ENCODE measurements at regions not wholly inside any gene's neighbourhood (a gene's known extent, or its start where the extent isn't known, plus 50 kb on each side); places are given as distances from the start of the nearest gene placed in this dataset.
A peak's percentile ranks its signal among the peaks of the same experiment; 100 is the strongest.
"Not testable (repeated sequence)": the region's sequence is repeated elsewhere in the genome, so short reads cannot be mapped to it uniquely, and the experiment has no call there.

DNA sequence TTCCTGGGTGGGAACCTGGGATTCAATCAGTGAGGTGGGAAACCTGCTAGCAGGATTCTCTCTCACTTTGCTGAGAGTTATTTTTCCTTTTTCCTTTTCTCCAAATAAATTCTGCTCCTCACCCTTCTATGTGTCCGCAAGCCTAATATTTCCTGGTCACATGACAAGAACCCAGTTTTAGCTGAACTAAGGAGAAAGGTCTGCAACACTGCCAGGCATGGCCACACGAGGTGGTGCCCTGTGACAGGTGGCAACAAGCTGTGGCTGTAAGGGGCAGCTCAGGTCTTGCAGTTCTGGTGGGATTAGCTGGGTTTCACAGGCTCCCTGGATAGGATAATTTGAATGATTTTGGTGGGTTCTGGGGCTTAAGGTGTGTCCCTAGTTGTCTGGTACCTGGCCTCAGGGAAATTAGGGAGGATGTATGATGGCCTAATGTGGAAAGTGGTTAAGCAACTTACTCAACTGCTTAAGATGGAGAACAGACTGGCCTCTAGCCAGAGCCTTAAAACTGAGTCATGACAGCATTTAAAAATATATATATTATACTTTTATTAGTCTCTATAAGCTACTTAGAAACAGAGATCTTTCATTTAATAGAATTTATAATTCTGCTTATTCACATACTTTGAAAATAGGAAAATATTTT is 215.0 kb downstream of the IL15 start:
- DNase-seq (ENCODE audit: low read depth): no peak

DNA sequence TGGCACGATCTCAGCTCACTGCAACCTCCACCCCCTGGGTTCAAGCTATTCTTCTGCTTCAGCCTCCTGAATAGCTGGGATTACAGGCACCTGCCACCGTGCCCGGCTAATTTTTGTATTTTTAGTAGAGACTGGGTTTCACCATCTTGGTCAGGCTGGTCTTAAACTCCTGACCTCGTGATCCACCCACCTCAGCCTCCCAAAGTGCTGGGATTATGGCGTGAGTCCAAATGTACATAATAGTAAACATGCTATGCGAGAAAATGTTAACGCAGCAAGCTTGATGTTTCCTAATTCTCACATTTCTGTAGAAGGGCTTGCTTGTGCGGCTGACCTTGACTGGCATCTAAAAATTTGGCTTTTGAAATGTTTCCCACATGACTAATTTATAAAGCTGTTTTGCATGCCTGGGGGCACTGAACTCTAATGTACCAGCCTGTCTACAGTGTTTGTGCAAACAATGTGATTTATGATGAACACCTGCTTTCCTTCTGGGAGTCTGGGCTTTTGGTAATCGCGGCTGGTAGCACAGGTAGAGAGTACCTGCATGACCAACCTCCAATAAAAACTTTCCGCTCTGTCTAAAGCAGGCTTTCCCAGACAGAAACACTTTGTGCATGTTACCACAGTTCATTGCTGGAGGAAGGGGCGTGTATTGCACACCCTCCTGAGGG is 216.8 kb downstream of the IL15 start:
- peak; percentile 4 for DNase-seq (ENCODE audit: low read depth)

DNA sequence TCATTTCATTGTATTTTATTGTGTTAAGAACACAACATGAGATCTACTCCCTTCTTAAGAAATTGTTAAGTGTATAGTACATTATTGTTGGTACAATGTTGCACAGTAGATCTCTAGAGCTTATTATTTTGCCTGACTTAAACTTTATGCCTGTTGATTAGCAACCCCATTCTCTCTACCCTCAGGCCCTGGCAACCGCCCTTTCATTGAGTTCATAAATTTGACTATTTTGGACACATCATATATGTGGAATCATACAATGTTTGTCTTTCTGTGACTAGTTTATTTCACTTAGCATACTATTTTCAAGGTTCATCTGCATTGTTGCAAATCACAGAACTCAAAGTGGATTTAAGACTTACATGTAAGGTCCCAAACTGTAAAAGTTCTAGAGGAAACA is 222.1 kb downstream of the IL15 start:
- DNase-seq (ENCODE audit: low read depth): no peak

DNA sequence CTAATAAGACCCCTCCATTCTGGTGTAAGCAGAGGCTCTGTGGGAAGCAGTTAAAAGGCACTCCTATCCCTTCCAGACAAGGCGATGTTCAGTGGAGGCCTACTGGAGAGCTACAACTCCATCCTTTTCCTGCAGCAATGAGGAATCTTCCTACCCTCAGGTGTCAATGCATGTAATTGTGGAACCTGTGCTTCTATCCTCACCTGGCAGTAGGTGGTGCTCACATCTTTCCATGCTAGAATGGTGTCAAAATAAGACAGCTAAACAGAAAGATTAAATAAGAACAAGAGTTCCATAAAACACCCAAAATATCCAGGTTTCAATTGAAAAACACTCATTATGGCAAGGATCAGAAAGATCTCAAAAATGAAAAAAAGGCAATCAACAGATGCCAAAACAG is 224.6 kb downstream of the IL15 start:
- DNase-seq (ENCODE audit: low read depth): no peak

DNA sequence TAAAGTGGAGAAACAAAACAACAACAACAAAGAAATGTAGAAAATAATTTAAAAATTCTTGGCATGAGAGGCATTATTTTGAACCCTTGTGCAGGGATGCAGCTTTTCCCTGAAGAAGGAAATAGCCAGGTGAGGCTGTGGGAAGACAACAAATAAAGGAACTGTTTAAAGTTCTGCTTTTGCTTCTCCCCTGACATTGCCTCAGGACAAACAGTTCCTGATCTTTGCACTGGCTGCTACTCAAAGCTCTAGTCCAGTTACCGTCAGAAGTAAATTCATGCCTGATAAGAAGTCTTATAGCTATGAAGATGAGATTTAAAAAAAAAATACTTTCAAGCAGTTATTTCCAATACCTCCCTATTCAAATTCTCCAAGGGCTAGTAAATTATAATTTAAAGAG is 233.8 kb downstream of the IL15 start:
- no peak for DNase-seq (ENCODE audit: low read depth)

DNA sequence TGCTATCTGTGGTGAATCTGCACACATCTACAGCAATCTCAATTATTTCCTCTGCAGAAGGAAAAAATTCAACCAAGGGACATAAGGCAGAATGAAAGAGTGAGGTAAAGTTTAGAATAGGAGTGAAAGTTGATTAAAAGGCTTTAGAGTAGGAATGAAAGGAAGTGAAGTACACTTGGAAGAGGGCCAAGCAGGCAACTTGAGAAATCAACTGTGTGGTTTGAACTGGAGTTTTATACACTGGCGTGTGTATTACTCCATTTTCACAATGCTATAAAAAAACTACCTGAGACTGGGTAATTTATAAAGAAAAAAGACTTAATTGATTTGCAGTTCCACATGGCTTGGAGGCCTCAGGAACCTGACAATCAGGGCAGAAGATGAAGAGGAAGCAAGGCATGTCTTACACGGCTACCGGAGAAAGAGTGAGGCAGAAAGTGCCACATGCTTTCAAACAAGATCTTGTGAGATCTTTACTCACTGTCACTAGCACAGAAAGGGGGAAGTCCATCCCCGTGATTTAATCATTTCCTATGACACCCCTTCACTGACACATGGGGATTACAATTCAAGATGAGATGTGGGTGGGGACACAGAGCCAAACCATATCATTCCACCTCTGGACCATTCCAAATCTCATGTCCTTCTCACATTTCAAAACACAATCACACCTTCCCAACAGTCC is 234.8 kb downstream of the IL15 start:
- no peak for DNase-seq (ENCODE audit: low read depth)

DNA sequence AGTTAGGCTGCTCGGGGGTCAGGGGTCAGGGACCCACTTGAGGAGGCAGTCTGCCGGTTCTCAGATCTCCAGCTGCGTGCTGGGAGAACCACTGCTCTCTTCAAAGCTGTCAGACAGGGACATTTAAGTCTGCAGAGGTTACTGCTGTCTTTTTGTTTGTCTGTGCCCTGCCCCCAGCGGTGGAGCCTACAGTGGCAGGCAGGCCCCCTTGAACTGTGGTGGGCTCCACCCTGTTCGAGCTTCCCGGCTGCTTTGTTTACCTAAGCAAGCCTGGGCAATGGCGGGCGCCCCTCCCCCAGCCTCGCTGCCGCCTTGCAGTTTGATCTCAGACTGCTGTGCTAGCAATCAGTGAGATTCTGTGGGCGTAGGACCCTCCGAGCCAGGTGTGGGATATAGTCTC is 246.3 kb downstream of the IL15 start:
- not testable (repeated sequence) for DNase-seq (ENCODE audit: low read depth)

DNA sequence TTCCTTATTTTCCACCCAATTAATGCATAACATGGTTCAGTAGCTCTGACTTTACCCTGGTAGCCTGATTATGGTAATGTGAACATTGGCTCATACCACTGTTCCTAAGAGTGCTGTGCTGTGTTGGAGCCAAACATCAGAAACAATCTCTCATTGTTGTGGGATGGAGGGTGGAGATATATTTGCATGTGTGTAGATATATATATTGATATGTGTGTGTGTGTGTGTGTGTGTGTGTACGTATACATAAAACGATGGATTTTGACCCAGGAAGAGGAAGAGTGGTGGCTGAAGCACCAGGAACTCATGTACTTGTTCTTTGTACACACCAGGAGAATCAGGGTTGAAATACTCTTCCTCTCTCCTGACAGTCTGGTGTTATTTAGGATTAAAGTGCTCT is 247.7 kb downstream of the IL15 start:
- no peak for DNase-seq (ENCODE audit: low read depth)

DNA sequence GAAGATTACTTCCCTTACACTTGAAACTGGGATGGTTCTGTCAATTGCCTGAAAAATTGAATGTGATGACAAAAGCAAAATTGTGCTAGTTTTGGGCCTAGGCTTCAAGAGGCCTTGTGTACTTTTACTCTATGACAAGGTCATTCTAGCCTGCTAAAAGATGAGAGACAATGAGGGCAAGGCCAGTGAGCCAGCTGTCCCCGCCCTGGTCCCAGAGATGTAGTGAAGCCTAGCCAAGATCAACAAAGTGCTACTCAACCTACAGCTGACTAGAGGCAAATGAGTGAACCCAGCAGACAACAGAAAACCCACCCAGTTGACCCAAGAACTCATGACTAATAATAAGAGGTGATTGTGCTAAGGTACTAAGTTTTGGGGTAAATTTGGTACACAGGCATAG is 248.7 kb downstream of the IL15 start:
- DNase-seq (ENCODE audit: low read depth): no peak

DNA sequence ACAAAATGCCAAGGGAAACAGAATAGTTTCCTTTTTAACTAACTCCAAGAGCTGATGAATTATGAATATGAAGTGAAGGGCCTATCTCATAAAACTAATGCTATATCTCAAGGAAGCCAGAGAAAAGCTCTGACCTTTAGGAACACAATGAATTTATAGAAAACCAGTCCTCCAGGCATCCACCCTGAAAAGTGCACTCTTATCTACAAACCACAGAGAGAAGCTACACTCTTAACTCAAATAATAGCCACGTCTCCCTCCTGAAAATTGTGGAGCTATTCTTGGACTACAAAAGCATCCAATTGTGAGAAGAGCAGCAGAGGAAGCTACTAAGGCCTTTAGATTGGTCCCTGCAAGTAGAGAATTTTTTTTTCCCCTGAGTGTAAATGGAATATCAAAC is 253.9 kb downstream of the IL15 start:
- DNase-seq (ENCODE audit: low read depth): no peak

DNA sequence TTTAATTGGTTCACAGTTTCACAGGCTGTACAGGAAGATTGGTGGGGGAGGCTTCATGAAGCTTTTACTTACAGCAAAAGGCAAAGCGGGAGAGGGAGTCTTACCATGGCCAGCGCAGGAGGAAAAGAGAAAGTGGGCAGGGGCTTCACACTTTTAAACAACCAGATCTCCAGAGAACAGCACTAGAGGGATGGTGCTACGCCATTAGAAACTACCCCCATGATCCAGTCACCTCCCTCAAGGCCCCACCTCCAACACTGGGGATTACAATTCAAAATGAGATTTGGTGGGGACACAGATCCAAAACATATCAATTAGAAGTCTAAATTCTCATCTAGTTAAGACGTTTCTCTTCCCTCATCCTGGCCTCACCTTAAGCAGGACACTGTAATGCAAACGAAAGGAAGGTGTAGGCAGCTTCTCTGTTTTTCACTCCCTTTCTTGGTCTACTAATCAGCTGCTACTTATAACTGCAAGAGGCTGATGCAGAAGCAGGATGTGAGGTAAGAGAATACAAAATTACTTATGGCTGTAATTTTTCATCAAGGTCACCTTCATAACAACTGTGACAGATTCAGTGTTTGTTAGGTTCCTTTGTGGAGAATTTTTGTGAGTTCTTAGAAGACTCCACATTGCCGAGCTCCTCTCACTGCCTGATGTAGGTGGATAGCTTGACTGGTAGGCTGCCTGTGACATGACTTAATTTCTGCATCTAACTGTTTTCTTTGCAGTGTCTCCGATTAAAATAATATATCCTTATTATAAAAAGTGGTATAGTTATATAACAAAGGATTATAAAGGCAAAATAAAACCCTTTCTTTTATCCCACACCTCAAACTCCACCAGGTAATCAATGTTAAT is 255.1 kb downstream of the IL15 start:
- DNase-seq (ENCODE audit: low read depth): no peak

DNA sequence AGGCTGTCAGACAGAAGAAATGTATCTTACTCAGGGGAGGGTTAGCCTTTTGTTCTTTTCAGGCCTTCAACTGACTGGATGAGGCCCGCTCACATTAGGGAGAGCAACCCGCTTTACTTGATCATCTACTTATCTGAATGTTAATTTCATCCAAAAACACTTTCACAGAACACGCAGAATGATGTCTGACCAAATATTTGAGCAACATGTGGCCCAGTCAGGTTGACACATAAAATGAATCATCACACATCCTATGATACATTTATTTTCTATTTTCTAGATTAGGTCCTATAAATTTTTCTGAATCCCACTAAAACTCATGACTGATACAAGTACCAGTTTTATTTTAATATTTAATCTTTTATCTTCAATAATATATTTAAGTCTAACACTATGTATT is 260.3 kb downstream of the IL15 start:
- no peak for DNase-seq (ENCODE audit: low read depth)

DNA sequence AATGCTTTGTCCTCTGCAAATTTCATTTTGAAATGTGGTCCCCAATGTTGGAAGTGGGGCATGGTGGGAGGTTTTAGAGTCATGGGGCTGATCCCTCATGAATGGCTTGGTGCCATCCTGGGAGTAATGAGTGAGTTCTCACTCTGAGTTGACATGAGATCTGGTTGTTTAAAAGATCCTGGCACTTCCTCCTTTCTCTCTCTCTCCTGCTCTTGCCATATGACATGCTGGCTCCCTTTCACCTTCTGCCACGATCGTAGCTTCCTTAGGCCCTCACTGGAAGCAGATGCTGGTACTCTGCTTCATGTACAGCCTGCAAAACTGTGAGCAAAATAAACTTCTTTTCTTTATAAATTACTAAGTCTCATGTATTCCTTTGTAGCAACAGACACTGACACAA is 262.0 kb downstream of the IL15 start:
- DNase-seq (ENCODE audit: low read depth): no peak

DNA sequence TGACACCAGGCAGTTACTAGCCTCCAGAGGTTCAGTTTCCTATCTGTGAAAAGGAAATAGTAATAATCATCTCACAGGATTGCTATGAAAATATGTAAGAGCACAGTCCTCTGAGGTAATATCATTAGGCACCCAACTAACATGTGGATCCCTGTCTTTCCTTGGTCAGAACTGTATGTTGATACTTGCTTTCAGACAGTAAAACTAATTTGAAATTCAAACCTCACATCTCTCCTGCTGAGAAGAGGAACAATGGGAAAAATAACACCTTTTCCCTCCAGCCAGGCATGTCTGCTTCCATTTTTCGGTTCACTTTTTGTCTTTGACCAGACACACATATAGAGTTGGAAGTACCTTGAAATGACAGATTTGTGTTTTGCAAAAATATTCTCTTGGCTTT is 262.7 kb downstream of the IL15 start:
- no peak for DNase-seq (ENCODE audit: low read depth)

DNA sequence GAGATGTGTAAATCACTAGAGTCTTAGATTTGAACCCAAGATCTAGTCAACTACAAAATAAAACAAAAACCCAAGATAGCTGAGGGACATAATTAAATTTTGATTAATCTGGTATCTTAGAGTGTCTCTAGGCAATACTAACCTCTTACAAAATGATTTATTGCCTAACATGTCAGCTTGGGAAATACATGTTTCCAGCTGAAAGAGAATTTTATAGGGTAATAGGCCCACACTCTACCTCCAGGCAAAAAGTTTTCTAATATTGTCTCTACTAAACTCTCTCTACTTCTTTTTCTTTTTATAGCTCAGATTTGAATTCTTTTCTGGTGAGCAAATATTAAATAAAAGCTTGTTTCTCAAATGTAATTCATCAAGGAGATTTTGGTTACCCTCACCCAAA is 263.2 kb downstream of the IL15 start:
- no peak for DNase-seq (ENCODE audit: low read depth)

DNA sequence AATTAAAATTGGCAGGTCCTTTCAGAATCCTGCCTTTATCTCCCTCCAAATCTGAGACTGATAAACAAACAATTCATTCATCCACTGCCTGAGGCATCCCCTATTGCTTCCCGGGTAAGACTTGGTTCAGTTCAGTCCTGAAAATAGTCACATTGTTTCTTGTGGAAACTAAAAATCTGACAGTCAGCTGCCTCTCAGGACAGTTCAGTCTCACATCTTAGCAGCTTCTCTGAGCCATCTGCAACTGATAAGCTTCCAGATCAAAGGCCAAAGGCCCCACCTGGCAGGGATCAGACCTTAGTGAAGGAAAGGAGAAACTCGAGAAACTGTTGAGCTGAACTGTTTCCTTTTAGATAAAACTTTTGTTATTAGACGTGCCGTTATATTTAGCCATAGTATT is 264.5 kb downstream of the IL15 start:
- DNase-seq (ENCODE audit: low read depth): no peak

DNA sequence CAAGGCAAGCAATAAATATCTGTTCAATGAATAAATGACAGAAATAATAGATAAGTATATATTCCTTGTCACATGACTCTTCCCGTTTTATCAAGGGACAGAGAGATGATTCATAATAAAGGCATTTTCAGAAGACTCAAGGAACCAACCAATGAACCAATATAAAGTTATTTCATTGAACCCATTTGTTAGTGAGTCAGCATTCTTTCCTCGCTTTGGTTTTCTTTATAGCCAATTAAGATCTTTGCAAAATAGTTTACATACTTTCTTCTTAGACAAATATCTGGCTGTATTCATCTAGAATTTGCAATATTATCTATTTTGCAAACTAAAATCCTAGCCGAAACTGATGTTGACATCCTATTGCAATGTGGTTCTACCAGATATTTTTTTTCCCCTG is 269.4 kb downstream of the IL15 start:
- peak; percentile 18 for DNase-seq (ENCODE audit: low read depth)

DNA sequence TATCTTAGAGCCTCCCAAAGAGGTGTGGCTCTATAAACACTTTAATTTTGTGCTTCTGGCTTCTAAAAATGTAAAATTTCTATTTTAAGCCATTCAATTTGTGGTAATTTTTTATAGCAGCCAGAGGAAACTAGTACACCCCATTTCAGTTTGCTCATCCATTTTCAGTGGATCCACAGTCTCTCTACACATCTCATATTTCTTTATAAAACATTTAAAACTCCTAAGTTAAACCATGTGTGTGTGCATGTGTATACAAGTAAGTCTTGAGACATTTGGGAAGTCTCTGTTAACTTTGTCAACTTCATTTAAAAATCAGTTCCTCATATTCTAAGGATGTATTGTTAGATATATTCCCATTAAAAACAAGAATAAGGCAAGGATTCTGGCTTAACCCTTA is 273.2 kb downstream of the IL15 start:
- DNase-seq (ENCODE audit: low read depth): no peak

DNA sequence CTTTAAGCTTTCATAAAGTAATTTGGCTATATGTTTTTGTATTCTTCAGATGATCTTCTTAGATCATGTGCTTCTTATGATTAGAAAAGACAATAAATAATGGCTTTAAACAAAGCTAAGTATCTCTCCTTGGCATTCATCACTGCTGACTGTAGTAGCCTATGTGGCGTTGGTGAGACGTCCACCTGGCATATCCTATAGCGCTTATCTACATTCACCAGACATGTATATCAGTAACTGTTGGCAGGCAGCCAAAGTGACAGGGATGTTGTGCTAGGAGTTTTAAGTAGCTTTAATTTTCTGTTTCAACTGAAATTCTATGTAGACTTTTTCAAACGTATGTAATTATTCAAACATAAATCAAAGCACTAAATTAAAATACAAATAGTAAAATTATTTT is 276.4 kb downstream of the IL15 start:
- no peak for DNase-seq (ENCODE audit: low read depth)

DNA sequence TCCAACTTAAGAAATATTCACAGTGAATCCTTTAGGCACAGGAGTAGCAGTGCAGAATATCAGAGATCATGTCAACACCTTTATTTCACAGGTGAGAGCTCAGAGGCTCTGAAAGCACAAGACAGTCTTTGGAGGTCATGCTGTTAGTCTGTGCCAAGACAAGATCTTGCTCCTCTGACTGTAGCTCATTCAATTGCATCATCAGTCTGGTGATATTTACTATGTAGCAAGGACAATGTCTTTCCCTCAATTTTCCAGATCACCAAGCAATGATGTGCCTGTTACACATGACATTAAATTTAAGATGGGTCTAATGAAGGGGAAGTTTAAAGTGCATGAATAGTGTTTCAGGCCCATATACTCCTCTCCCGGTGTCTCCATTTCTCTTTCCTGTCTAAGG is 277.5 kb downstream of the IL15 start:
- DNase-seq (ENCODE audit: low read depth): no peak

DNA sequence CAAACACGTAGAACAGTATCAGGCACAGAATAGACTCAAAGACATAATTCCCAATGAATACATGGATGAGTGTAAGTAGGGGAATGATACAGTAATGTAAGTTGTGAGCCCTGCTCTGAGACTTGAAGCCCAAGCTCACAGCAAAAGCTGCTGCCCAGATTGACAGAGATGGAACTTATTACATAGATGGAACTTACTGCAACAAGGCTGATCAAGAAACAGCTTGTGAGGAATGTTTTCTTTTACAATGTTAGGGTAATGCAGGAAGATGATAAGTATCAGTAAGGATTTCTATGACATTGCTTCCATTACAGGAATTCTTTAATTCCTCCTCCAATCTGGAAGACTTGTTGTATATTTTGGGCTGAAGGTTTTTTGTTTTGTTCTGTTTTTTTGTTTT is 278.4 kb downstream of the IL15 start:
- DNase-seq (ENCODE audit: low read depth): no peak

DNA sequence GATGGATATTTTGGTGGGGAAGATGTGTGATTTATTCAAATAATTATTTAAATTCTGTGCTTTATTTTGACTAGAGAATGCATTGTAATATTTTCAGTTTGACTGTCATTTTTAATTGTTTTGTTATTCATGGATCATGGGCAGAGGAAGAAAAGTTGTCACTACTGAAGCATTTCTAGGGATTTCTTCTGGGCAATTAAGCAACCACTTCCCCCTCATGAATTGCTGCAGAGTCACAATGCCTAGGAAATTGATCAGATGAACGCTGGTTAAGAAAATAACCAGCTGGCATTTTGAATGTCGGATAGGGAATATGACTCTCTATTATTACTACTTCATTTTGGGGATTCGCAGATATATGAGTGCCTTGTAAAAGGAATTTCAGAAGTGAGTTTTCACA is 283.3 kb downstream of the IL15 start:
- DNase-seq (ENCODE audit: low read depth): no peak

DNA sequence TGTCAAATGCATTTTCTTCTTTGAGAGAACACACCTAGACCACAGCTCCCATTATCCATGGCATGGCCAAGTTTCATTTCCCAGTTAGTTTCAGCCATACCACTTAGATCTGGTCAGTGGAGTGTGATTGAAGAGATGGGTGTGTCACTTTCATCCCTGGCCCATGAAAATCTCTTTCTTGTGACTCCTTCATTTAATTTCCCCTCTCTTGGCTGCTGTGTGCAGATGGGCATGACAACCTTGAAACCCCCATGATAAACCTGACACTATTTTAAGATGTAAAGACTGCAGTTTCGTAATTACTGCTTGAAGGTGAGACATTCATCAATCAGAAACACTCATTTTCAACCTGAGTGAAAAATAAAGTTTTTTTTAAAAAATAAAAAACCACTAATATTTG is 284.9 kb downstream of the IL15 start:
- DNase-seq (ENCODE audit: low read depth): no peak
